GM18508 (cell line): ENCODE measurements at regions not wholly inside any gene's neighbourhood (a gene's known extent, or its start where the extent isn't known, plus 50 kb on each side); places are given as distances from the start of the nearest gene placed in this dataset.
"Not testable (repeated sequence)": the region's sequence is repeated elsewhere in the genome, so short reads cannot be mapped to it uniquely, and the experiment has no call there.

ENCODE experiments used
- ATAC-seq: cut with Tn5 transposase; IDR thresholded peaks from one replicate; pipeline ENCODE4 v1.9.1; 2021; ENCODE audit warnings: moderate number of reproducible peaks; ENCODE audit not compliant: insufficient read depth, unreplicated experiment

DNA sequence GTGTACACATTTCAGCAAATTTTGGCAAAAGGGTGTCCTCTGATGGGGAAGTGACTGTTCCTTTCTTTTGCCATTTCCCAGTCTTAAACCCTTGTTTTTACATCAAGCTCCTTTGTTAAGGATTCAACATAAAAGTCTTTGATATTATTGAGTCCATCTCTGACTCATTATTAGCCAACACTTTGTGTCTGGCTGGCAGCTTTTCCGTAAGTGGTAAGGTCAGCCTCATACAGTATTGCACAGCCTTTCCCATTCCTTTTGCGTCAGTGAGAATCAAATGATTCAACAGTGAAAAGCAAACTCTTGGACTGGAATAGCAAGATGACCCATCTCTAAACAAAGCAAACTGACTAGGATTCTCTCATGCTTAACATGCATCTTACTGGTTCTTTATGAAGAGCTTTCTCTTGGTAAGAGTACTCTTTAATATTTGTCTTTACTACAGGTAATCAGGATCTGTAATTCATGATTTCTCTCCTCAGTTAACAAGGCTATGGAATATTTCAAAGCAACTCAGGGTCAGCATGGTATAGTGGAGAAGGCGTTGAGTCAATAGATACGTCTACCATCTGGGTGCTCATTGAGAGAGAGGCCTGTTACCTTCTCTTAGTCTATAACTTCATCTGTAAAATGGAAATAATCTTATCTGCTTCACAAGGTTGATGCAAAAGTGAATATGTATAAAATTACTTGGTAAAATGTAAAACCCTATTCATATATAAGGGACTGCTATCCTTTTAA is 183.6 kb downstream of the PRL start:
- ATAC-seq: no peak

DNA sequence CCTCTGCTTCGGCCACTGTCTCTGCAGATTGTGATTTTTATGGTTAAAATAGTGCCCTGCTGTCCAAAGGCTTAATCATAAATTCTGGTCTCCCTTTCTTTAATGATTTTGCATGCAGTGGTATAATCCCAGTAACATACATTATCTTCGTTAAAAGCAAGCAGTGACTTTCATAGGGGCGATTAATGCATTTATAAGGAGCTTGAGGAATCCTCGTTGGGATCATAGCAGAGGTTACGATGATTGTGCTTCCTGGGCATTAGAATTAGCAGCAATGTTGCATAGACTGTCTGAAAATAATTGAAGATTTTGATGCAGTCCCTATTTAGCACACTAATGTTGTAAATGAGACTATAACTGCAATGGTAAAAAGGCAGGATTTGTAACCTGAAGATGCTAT is 181.3 kb downstream of the PRL start:
- ATAC-seq: no peak

DNA sequence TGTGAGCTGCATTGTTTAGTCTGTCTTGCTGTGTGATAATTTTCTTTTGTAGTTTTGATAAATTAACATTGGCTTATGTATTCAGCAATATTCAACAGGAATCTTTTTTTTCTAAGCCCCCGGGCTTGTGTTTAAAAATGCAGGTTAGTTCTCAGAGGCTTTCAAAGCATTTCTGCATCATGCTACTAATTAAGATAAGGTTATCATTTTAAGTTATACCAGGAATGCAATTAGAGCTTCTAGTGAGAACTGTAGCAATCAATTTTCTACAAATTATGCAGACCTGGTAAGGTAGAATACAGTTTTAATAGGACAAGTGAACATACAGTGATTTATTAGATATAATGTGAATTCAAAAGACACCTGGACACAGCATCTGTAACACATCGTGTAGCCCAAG is 179.2 kb downstream of the PRL start:
- ATAC-seq: no peak

- ATAC-seq: no peak
These were observed 177.3 kb downstream of the PRL start for GRCh38 chr6:22119500-22119899.

DNA sequence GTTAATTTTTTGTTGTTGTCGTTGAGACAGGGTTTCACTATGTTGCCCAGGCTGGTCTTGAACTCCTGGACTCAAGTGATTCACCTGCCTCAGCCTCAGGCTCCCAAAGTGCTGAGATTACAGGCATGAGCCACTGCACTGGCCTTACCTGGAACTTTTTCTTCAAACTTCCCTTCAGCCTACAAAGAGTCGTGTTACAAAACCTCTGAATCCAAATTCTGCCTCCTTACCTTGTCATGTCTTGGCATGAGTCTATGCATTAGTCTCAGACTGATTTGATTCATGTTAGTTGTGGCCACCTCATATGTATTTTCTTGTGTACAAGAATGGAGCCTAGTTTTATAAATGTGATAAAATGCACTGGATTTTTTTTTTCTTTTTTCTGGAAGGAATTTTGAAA is 172.1 kb downstream of the PRL start:
- no peak for ATAC-seq

GRCh38 chr6:22126910-22127309 is 169.9 kb downstream of the PRL start:
- no peak for ATAC-seq

- no peak for ATAC-seq
These were observed 167.1 kb downstream of the PRL start for GRCh38 chr6:22129751-22130150.

DNA sequence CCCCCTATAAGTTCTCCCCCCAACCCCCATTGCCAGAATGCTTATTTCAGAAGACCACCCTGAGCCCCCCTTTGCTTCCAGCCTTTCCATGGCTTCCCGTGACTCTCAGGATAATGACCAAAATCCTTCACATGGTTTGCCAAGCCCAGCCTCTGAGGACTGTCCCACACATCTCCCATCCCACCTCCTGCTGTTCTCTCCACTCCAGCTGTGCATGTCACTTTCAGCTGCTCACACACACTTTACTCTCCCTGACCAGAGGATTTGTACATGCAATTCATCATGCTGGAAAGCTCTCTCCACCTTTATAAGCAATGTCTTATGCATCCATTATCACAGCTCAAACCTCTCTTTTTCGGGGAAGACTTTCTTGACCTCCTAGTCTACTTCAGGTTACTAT is 164.2 kb downstream of the PRL start:
- ATAC-seq: no peak

DNA sequence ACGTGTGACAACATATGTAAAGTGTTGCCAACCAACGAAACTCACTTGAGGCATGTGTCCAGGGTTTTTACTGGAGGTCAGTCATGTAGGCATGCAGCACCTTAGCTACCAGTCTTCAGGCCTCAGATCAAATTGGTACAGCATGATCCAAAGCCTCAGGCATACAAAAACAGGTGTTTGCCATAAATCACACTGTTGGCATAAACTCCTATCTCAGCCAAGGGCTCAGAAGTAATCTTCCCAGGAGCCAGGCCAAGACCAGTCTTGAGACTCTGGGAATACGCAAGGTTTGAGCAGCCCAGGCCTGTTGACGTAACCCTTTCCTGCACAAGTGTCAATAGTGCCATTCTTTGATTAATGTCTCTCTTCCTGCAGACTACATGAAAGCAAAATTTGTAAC is 163.5 kb downstream of the PRL start:
- ATAC-seq: no peak

DNA sequence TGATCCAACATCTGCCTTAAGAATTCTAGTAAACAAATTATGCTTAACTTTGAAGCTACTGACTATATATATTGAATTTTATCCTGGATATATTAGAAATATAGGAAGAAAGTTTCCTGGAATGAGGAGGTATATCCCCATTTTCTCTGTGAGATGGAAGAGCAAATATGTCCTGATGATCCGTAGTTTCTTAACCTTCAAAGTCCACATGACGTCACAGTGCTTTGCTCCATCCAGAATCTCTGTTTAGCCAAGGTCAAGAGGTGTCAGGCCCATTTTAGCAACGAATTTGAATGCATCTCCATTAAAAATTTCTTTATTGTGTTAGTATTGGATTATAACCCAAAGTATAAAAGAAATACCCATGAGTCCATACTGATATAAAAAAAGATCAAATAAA is 162.5 kb downstream of the PRL start:
- no peak for ATAC-seq

GRCh38 chr6:22135395-22135794 is 161.4 kb downstream of the PRL start:
- no peak for ATAC-seq

DNA sequence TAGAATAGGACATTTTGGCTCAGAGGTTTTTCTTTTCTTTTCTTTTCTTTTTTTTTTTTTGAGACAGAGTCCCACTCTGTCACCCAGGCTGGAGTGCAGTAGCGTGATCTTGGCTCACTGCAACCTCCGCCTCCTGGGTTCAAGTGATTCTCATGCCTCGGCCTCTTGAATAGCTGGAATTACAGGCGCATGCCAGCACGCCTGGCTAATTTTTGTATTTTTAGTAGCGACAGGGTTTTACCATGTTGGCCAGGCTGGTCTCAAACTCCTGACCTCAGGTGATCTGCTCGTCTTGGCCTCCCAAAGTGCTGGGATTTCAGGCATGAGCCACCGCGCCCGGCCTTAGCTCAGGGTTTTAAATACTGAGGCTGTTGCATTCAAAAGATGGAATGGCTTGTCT is 156.1 kb downstream of the PRL start:
- not testable (repeated sequence) for ATAC-seq

DNA sequence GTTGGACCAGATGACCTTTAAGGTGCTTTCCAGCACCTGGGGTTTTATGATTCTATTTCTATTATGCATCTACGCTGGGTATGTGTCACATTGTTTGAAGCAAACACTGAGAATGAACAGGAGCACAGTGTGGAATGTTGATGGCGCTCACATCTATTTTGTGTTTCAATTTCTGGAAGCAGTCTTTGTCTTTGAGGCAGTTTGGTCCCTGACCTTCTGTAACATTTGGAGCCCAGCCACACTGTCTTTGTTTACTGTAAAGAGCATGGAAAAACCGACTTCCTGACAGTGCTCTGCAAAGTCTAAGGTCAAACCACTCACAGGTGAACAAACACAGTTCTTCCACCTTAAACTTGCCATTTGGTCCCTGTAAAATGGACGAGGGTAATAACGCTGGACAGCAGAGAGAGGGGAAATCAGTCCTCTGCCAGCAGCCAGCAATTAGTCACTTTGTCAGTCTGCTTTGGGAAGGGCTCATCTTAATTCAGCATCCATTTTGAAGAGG is 155.5 kb downstream of the PRL start:
- ATAC-seq: no peak

GRCh38 chr6:22142856-22143255 is 154.0 kb downstream of the PRL start:
- ATAC-seq: no peak

DNA sequence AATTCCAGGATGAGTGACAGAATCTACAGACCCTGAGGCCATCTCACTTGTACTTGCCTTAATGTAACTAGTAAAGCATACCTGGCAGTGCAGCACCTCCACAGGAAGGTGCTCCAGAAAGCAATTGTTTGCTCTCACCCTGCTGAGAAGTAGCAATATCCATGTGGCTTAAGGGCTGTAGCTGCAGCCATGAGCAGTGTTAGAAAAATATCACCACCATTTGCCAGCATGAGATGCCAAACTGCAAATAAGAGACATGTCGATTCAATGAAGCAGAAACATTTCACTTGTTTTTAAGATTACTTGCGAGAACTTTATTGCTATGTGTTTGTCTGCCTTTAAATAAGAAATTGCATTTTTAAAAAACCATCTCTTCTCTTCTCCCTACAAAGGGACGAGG is 151.5 kb downstream of the PRL start:
- no peak for ATAC-seq

- no peak for ATAC-seq
These were observed 150.8 kb downstream of the PRL start for GRCh38 chr6:22145823-22146677.

DNA sequence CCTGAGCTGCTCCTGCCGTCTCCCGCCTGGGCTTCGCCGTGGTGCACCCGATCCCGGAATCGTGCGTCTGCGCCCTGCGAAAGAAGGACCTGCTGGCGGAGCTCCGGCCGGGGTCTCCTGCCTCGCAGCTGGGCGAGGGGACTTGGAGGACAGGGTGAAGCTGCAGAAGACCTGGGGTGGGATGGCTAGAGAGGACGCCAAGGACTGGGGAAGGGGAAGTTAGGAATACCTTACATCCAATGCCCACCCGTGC is 150.2 kb downstream of the PRL start:
- no peak for ATAC-seq

DNA sequence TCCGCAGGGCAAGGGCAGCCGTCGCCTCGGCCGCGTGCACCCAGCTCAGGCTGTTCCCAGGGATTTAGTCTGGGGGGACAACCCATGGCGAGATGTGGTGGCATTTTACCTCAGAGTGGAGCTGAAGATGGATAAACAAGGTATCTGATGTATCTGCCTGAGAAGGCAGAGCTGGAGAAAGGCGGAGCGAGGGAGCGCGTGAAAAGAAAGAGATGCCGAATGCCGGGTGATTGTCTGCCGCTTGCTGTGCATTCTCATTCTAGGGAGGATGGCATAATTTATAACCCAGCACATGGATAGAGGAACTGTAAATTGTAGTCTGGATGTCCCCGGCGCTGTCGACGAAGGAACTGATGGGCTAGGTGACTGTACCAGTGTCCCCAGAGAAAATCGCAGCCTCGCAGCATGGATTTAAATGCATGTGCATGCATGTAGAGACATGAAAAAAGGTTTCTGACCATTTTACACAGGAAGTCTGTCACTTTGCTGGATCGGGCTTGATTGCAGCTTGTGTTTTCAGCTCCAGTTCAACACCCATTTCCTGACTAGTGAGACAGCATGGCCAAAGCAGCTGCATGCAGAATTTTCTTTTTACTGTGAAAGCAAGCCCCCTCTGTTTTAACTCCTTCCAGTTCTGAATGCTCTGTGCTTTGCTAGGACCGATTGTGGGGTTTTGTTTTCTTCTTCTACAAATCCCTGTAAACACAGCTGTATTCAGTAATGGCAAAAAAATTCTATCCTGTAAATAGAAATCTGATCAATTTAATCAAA is 149.7 kb downstream of the PRL start:
- no peak for ATAC-seq

GRCh38 chr6:22147921-22148776 is 148.7 kb downstream of the PRL start:
- ATAC-seq: no peak

- no peak for ATAC-seq
These were observed 147.7 kb downstream of the PRL start for GRCh38 chr6:22149096-22149495.
